ENCODE measurements at regions not wholly inside any gene's neighbourhood (a gene's known extent, or its start where the extent isn't known, plus 50 kb on each side); places are given as distances from the start of the nearest gene placed in this dataset.
"Not testable (repeated sequence)": the region's sequence is repeated elsewhere in the genome, so short reads cannot be mapped to it uniquely, and the experiment has no call there.

GRCh38 chr3:65144791-65145351, 457.1 kb upstream of the ADAMTS9 start:
- Mint-ChIP-seq H3K36me3 (no peaks in the 10 kb centered on the region), H3K4me1 (ENCODE audit: low read depth in 2 of 2) (no peaks in the 10 kb centered on the region), H3K9me3 (no peaks in the 10 kb centered on the region), H3K27me3 (no peaks in the 10 kb centered on the region), H3K27ac (no peak overlapping the region), H3K4me3 (no peak overlapping the region)
- no peak for ATAC-seq
- no peak for DNase-seq (ENCODE audit: low spot score)

GRCh38 chr3:65142456-65142855, 454.7 kb upstream of the ADAMTS9 start:
- DNase-seq (ENCODE audit: low spot score) (no peak), ATAC-seq (no peak)
- no peak overlapping the region for H3K27ac Mint-ChIP-seq
- H3K4me1 Mint-ChIP-seq (ENCODE audit: low read depth in 2 of 2) = no peaks in the 10 kb centered on the region
- H3K9me3 Mint-ChIP-seq = peaks cover 7% of the 10 kb centered on the region
- no peak overlapping the region for H3K4me3 Mint-ChIP-seq
- H3K27me3 Mint-ChIP-seq = no peaks in the 10 kb centered on the region
- no peaks in the 10 kb centered on the region for H3K36me3 Mint-ChIP-seq

- Mint-ChIP-seq H3K4me3 (no peak overlapping the region), H3K4me1 (ENCODE audit: low read depth in 2 of 2) (no peaks in the 10 kb centered on the region), H3K27me3 (no peaks in the 10 kb centered on the region), H3K36me3 (no peaks in the 10 kb centered on the region), H3K9me3 (peaks cover 15% of the 10 kb centered on the region), H3K27ac (no peak overlapping the region)
- no peak for DNase-seq (ENCODE audit: low spot score)
- no peak for ATAC-seq
Observed at GRCh38 chr3:65138556-65138955, 450.8 kb upstream of the ADAMTS9 start.

GRCh38 chr3:65133752-65134151, 446.0 kb upstream of the ADAMTS9 start:
- not testable (repeated sequence) for ATAC-seq; H3K4me1 Mint-ChIP-seq (ENCODE audit: low read depth in 2 of 2); H3K4me3 Mint-ChIP-seq; H3K27ac Mint-ChIP-seq; DNase-seq (ENCODE audit: low spot score); H3K27me3 Mint-ChIP-seq; H3K36me3 Mint-ChIP-seq
- peaks cover 25% of the 10 kb centered on the region for H3K9me3 Mint-ChIP-seq

GRCh38 chr3:65130782-65131181, 443.0 kb upstream of the ADAMTS9 start:
- H3K4me1 Mint-ChIP-seq (ENCODE audit: low read depth in 2 of 2) = no peaks in the 10 kb centered on the region
- no peak overlapping the region for H3K27ac Mint-ChIP-seq
- no peak for ATAC-seq
- no peaks in the 10 kb centered on the region for H3K27me3 Mint-ChIP-seq
- H3K36me3 Mint-ChIP-seq = no peaks in the 10 kb centered on the region
- H3K9me3 Mint-ChIP-seq = peaks cover 20% of the 10 kb centered on the region
- H3K4me3 Mint-ChIP-seq = no peak overlapping the region
- DNase-seq (ENCODE audit: low spot score) = no peak

GRCh38 chr3:65128346-65128745, 440.5 kb upstream of the ADAMTS9 start:
- no peak overlapping the region for H3K4me3 Mint-ChIP-seq
- no peak overlapping the region for H3K27ac Mint-ChIP-seq
- no peak for DNase-seq (ENCODE audit: low spot score)
- H3K4me1 Mint-ChIP-seq (ENCODE audit: low read depth in 2 of 2) = no peaks in the 10 kb centered on the region
- H3K9me3 Mint-ChIP-seq = peaks cover 12% of the 10 kb centered on the region
- ATAC-seq = no peak
- H3K36me3 Mint-ChIP-seq = no peaks in the 10 kb centered on the region
- H3K27me3 Mint-ChIP-seq = no peaks in the 10 kb centered on the region

GRCh38 chr3:65126527-65127410, 439.0 kb upstream of the ADAMTS9 start:
- Mint-ChIP-seq H3K4me3 (no peak overlapping the region), H3K4me1 (ENCODE audit: low read depth in 2 of 2) (no peaks in the 10 kb centered on the region), H3K27me3 (no peaks in the 10 kb centered on the region), H3K9me3 (peaks cover 16% of the 10 kb centered on the region), H3K27ac (no peak overlapping the region), H3K36me3 (no peaks in the 10 kb centered on the region)
- ATAC-seq (no peak), DNase-seq (ENCODE audit: low spot score) (no peak)

GRCh38 chr3:65120156-65120555, 432.4 kb upstream of the ADAMTS9 start:
- H3K27me3 Mint-ChIP-seq; H3K36me3 Mint-ChIP-seq; ATAC-seq; H3K4me3 Mint-ChIP-seq; H3K4me1 Mint-ChIP-seq (ENCODE audit: low read depth in 2 of 2); DNase-seq (ENCODE audit: low spot score); H3K27ac Mint-ChIP-seq: not testable (repeated sequence)
- peaks cover 11% of the 10 kb centered on the region for H3K9me3 Mint-ChIP-seq

- H3K27me3 Mint-ChIP-seq = no peaks in the 10 kb centered on the region
- H3K4me1 Mint-ChIP-seq (ENCODE audit: low read depth in 2 of 2) = no peaks in the 10 kb centered on the region
- no peak overlapping the region for H3K4me3 Mint-ChIP-seq
- DNase-seq (ENCODE audit: low spot score) (no peak), ATAC-seq (no peak)
- peaks cover 14% of the 10 kb centered on the region for H3K9me3 Mint-ChIP-seq
- H3K27ac Mint-ChIP-seq = no peak overlapping the region
- H3K36me3 Mint-ChIP-seq = no peaks in the 10 kb centered on the region
Observed at GRCh38 chr3:65118912-65119499, 431.2 kb upstream of the ADAMTS9 start.

- no peak for DNase-seq (ENCODE audit: low spot score)
- H3K4me3 Mint-ChIP-seq = no peak overlapping the region
- H3K27ac Mint-ChIP-seq = no peak overlapping the region
- H3K4me1 Mint-ChIP-seq (ENCODE audit: low read depth in 2 of 2) = no peaks in the 10 kb centered on the region
- H3K36me3 Mint-ChIP-seq = no peaks in the 10 kb centered on the region
- H3K27me3 Mint-ChIP-seq = no peaks in the 10 kb centered on the region
- no peak for ATAC-seq
- peaks cover 26% of the 10 kb centered on the region for H3K9me3 Mint-ChIP-seq
Observed at GRCh38 chr3:65114041-65114440, 426.2 kb upstream of the ADAMTS9 start.

GRCh38 chr3:65112751-65113300, 425.0 kb upstream of the ADAMTS9 start:
- no peaks in the 10 kb centered on the region for H3K36me3 Mint-ChIP-seq
- no peak for DNase-seq (ENCODE audit: low spot score)
- H3K27me3 Mint-ChIP-seq = no peaks in the 10 kb centered on the region
- ATAC-seq = no peak
- H3K4me3 Mint-ChIP-seq = no peak overlapping the region
- H3K4me1 Mint-ChIP-seq (ENCODE audit: low read depth in 2 of 2) = no peaks in the 10 kb centered on the region
- H3K9me3 Mint-ChIP-seq = peaks cover 26% of the 10 kb centered on the region
- no peak overlapping the region for H3K27ac Mint-ChIP-seq

- Mint-ChIP-seq H3K36me3 (no peaks in the 10 kb centered on the region), H3K4me3 (no peak overlapping the region), H3K27me3 (no peaks in the 10 kb centered on the region), H3K27ac (no peak overlapping the region), H3K9me3 (peaks cover 30% of the 10 kb centered on the region), H3K4me1 (ENCODE audit: low read depth in 2 of 2) (no peaks in the 10 kb centered on the region)
- ATAC-seq (no peak), DNase-seq (ENCODE audit: low spot score) (no peak)
Observed at GRCh38 chr3:65110661-65111060, 422.9 kb upstream of the ADAMTS9 start.

GRCh38 chr3:65109966-65110500, 422.2 kb upstream of the ADAMTS9 start:
- Mint-ChIP-seq H3K27ac (no peak overlapping the region), H3K4me1 (ENCODE audit: low read depth in 2 of 2) (no peaks in the 10 kb centered on the region), H3K4me3 (no peak overlapping the region), H3K36me3 (no peaks in the 10 kb centered on the region), H3K27me3 (no peaks in the 10 kb centered on the region), H3K9me3 (peaks cover 34% of the 10 kb centered on the region)
- DNase-seq (ENCODE audit: low spot score) (no peak), ATAC-seq (no peak)

- no peak for DNase-seq (ENCODE audit: low spot score)
- Mint-ChIP-seq H3K27ac (no peak overlapping the region), H3K9me3 (peaks cover 28% of the 10 kb centered on the region), H3K27me3 (no peaks in the 10 kb centered on the region), H3K4me3 (no peak overlapping the region), H3K4me1 (ENCODE audit: low read depth in 2 of 2) (no peaks in the 10 kb centered on the region), H3K36me3 (no peaks in the 10 kb centered on the region)
- no peak for ATAC-seq
Observed at GRCh38 chr3:65107174-65107573, 419.4 kb upstream of the ADAMTS9 start.

Data from natural killer cell treated with Interleukin-12 subunit alpha and Interleukin-12 subunit beta and Interleukin-15 and Interleukin-18, amount 100 ng/mL, for 72 hours (primary cell).